Mucosa of rectum (tissue), 2 donors: ENCODE measurements at regions not wholly inside any gene's neighbourhood (a gene's known extent, or its start where the extent isn't known, plus 50 kb on each side); places are given as distances from the start of the nearest gene placed in this dataset.

Source experiments
- H3K27ac ChIP-seq, 2 donors: one replicate each; pipeline ENCODE4 v1.7.0; 2013; ENCODE audit warnings: inconsistent platforms in 2 of 2, low read depth in 2 of 2, low read length in 2 of 2
- H3K27me3 ChIP-seq, 2 donors: one replicate each; pipeline ENCODE4 v1.7.0; 2013; ENCODE audit warnings: low read length in 2 of 2; ENCODE audit not compliant: control insufficient read depth in 2 of 2, insufficient read depth in 2 of 2
- H3K36me3 ChIP-seq, 2 donors: one replicate each; pipeline ENCODE4 v1.7.0; 2013; ENCODE audit warnings: low read length in 2 of 2; ENCODE audit not compliant: control insufficient read depth in 2 of 2, insufficient read depth in 2 of 2
- H3K4me1 ChIP-seq, 2 donors: one replicate each; pipeline ENCODE4 v1.7.0; 2013; ENCODE audit warnings: low read length in 2 of 2, mild to moderate bottlenecking in 1 of 2; ENCODE audit not compliant: control insufficient read depth in 2 of 2, insufficient read depth in 2 of 2
- H3K4me3 ChIP-seq, 2 donors: one replicate each; pipeline ENCODE4 v1.7.0; 2013; ENCODE audit warnings: low read length in 2 of 2
- H3K9ac ChIP-seq, 2 donors: one replicate each; pipeline ENCODE4 v1.7.0; 2013; ENCODE audit warnings: low read length in 2 of 2, low read depth in 1 of 2, mild to moderate bottlenecking in 1 of 2
- H3K9me3 ChIP-seq, 2 donors: one replicate each; pipeline ENCODE4 v1.7.0; 2013; ENCODE audit warnings: low read length in 2 of 2; ENCODE audit not compliant: control insufficient read depth in 2 of 2
- donor health status: healthy.
- donor health status: Normal muscosa, but diverticular disease.

- Histone ChIP-seq H3K27me3 (no peaks in the 10 kb centered on the region), H3K36me3 (no peaks in the 10 kb centered on the region), H3K4me1 (peaks cover 4 to 9% of the 10 kb centered on the region in 2 donors), H3K9me3 (no peaks in the 10 kb centered on the region), H3K27ac (no peak overlapping the region), H3K9ac (no peak overlapping the region), H3K4me3 (no peak overlapping the region)
Measured at GRCh38 chr7:82701949-82702348, 258.4 kb upstream of the CACNA2D1 start.

GRCh38 chr7:82700741-82701140 is 257.2 kb upstream of the CACNA2D1 start:
- H3K4me1 ChIP-seq: peaks cover 4 to 9% of the 10 kb centered on the region in 2 donors
- H3K27ac ChIP-seq: no peak overlapping the region
- H3K36me3 ChIP-seq: no peaks in the 10 kb centered on the region
- no peak overlapping the region for H3K9ac ChIP-seq
- H3K4me3 ChIP-seq: no peak overlapping the region
- H3K9me3 ChIP-seq: no peaks in the 10 kb centered on the region
- H3K27me3 ChIP-seq: no peaks in the 10 kb centered on the region

- H3K4me1 ChIP-seq: peaks cover 4 to 9% of the 10 kb centered on the region in 2 donors
- H3K9ac ChIP-seq: no peak overlapping the region
- H3K36me3 ChIP-seq: no peaks in the 10 kb centered on the region
- no peak overlapping the region for H3K27ac ChIP-seq
- no peaks in the 10 kb centered on the region for H3K27me3 ChIP-seq
- H3K9me3 ChIP-seq: no peaks in the 10 kb centered on the region
- no peak overlapping the region for H3K4me3 ChIP-seq
Measured at GRCh38 chr7:82699773-82700186, 256.2 kb upstream of the CACNA2D1 start.

GRCh38 chr7:82697897-82698296 is 254.3 kb upstream of the CACNA2D1 start:
- H3K4me1 ChIP-seq: peaks cover 4 to 9% of the 10 kb centered on the region in 2 donors
- H3K27me3 ChIP-seq: no peaks in the 10 kb centered on the region
- H3K4me3 ChIP-seq: no peak overlapping the region
- H3K36me3 ChIP-seq: no peaks in the 10 kb centered on the region
- H3K9ac ChIP-seq: no peak overlapping the region
- no peaks in the 10 kb centered on the region for H3K9me3 ChIP-seq
- no peak overlapping the region for H3K27ac ChIP-seq

- no peaks in the 10 kb centered on the region for H3K36me3 ChIP-seq
- no peaks in the 10 kb centered on the region for H3K9me3 ChIP-seq
- no peak overlapping the region for H3K4me3 ChIP-seq
- H3K9ac ChIP-seq: no peak overlapping the region
- H3K27me3 ChIP-seq: no peaks in the 10 kb centered on the region
- H3K27ac ChIP-seq: no peak overlapping the region
- H3K4me1 ChIP-seq: peaks cover 4 to 9% of the 10 kb centered on the region in 2 donors
Measured at GRCh38 chr7:82696631-82697030, 253.1 kb upstream of the CACNA2D1 start.

- Histone ChIP-seq H3K36me3 (no peaks in the 10 kb centered on the region), H3K9ac (no peak overlapping the region), H3K27ac (no peak overlapping the region), H3K4me3 (no peak overlapping the region), H3K4me1 (no peaks in the 10 kb centered on the region), H3K27me3 (no peaks in the 10 kb centered on the region), H3K9me3 (no peaks in the 10 kb centered on the region)
Measured at GRCh38 chr7:82694022-82694421, 250.4 kb upstream of the CACNA2D1 start.

GRCh38 chr7:82690929-82691328 is 247.4 kb upstream of the CACNA2D1 start:
- Histone ChIP-seq H3K4me1 (no peaks in the 10 kb centered on the region), H3K9me3 (no peaks in the 10 kb centered on the region), H3K27ac (no peak overlapping the region), H3K36me3 (no peaks in the 10 kb centered on the region), H3K27me3 (no peaks in the 10 kb centered on the region), H3K4me3 (no peak overlapping the region), H3K9ac (no peak overlapping the region)

- H3K27ac ChIP-seq: no peak overlapping the region
- no peaks in the 10 kb centered on the region for H3K36me3 ChIP-seq
- no peaks in the 10 kb centered on the region for H3K27me3 ChIP-seq
- H3K9ac ChIP-seq: no peak overlapping the region
- no peaks in the 10 kb centered on the region for H3K9me3 ChIP-seq
- H3K4me3 ChIP-seq: no peak overlapping the region
- no peaks in the 10 kb centered on the region for H3K4me1 ChIP-seq
Measured at GRCh38 chr7:82685214-82685613, 241.6 kb upstream of the CACNA2D1 start.

- no peak overlapping the region for H3K4me3 ChIP-seq
- H3K27me3 ChIP-seq: no peaks in the 10 kb centered on the region
- no peak overlapping the region for H3K27ac ChIP-seq
- H3K9ac ChIP-seq: no peak overlapping the region
- no peaks in the 10 kb centered on the region for H3K9me3 ChIP-seq
- peaks cover 0 to 6% of the 10 kb centered on the region in 2 donors for H3K4me1 ChIP-seq
- H3K36me3 ChIP-seq: no peaks in the 10 kb centered on the region
Measured at GRCh38 chr7:82678716-82679115, 235.1 kb upstream of the CACNA2D1 start.

GRCh38 chr7:82678259-82678658 is 234.7 kb upstream of the CACNA2D1 start:
- Histone ChIP-seq H3K4me1 (peaks cover 0 to 6% of the 10 kb centered on the region in 2 donors), H3K27ac (no peak overlapping the region), H3K4me3 (no peak overlapping the region), H3K27me3 (no peaks in the 10 kb centered on the region), H3K9me3 (no peaks in the 10 kb centered on the region), H3K9ac (no peak overlapping the region), H3K36me3 (no peaks in the 10 kb centered on the region)

- H3K9ac ChIP-seq: no peak overlapping the region
- H3K36me3 ChIP-seq: no peaks in the 10 kb centered on the region
- H3K4me3 ChIP-seq: no peak overlapping the region
- no peak overlapping the region for H3K27ac ChIP-seq
- H3K27me3 ChIP-seq: no peaks in the 10 kb centered on the region
- peaks cover 0 to 6% of the 10 kb centered on the region in 2 donors for H3K4me1 ChIP-seq
- H3K9me3 ChIP-seq: no peaks in the 10 kb centered on the region
Measured at GRCh38 chr7:82677493-82677892, 233.9 kb upstream of the CACNA2D1 start.
